ENCODE measurements at regions not wholly inside any gene's neighbourhood (a gene's known extent, or its start where the extent isn't known, plus 50 kb on each side); places are given as distances from the start of the nearest gene placed in this dataset.
"Not testable (repeated sequence)": the region's sequence is repeated elsewhere in the genome, so short reads cannot be mapped to it uniquely, and the experiment has no call there.

DNA sequence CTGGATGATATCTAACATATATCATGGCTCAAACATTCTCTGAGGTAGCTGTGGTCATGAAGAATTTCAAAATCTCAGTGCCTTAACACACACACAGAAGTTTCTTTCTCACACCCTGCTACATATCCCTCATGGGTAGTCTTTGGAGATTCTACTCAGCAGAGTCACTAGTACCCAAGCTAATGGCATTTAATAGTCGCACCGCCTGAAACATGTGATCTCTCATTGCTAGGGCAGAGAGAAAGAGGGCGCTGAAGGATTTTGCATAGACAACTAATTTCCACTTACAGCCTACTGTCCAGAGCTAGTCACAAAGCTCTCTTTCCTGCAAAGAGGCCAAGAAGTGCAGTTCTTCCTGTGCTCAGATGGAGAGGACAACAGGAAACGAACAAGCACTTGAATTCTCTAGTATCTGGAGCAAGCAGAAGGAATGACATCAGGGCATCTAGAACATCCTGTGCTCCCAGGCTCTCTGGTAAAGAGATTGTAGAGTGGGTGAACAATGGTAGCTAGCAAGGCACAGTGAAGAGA, 183.4 kb upstream of the PTBP2 start:
- peak; percentile 96 for ATAC-seq
- intact Hi-C loops (cut with DNase I) = loop anchor here (10.0 kb wide), 1 partner anchor 187 kb away; the partner anchor contains the start of gene PTBP2
- no peak for DNase-seq (ENCODE audit: missing footprints)

DNA sequence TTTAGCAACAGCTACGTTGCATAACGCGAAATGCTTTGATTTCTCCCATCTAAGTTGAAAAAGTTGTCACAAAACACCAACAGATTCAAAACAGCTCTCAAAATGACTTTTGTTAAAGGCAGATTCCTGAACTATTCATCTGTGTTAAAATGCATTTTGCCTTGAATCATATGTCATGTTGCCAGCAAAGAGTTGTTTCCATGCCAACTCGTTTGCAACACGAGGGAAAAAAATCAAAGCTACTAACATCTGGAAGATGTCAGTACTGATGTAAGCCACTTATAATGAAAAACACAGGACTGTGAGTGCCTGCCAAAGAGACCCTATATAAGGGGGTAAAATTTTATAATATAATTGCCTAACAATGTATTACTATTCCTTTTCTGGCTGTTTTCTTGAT, 182.7 kb upstream of the PTBP2 start:
- intact Hi-C loops (cut with DNase I) = loop anchor here (10.0 kb wide), 1 partner anchor 186 kb away; the partner anchor contains the start of gene PTBP2
- ATAC-seq (peak; percentile 74), DNase-seq (ENCODE audit: missing footprints) (no peak)

DNA sequence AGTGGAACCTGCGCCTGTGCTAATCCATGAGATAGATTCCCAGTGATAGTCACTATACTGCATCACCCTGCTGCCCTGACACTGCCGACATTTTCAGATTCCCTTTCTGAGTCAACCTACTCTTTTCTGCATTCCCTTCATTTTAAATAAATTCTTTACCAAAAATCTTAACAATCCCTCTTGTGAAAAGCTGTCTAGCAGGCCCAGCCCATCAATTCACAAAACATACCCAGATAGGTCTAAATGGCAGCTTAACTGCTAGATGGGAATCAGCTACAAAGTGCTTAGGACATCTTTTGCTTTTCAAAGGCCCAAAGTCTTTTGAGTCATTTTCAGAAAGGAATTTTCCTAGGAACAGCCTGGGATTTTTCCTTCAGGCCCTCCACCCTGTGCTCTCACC, 180.1 kb upstream of the PTBP2 start:
- ATAC-seq = no peak
- intact Hi-C loops (cut with DNase I) = no loop called here
- DNase-seq (ENCODE audit: missing footprints) = no peak

DNA sequence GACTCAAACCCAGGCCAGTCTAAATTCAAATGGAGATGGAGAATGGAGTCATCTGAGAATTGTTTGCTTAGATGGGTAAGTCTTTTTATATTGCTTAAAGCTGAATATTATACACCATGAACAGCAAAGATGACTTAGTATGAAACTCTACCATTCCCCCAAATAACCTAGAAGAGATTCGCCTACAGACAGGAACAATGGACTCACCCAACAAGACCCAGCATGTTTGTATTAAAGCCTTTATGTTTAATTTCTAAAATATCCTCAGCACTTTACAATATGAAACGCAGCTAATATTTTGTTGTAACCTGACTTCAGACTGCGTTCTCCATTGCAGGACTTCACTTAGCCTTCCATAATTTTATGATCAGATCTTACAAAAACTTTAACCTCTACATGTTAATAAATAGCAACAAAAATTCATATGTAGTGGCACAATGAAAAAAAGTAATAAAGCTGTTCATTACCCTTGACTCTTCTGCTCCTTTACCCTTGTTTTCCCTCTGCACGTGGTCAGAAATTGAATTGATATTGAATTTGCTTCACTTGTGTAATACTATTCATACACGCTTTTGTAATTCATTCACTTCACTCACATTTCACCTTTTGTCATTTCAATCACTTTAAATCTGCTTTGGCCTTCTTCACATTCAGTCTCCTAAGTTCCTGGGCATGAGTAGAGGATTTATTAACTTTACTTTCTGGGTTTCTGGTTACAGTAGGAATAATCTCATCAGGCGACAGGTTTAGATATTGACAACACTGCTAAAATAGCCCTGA, 177.3 kb upstream of the PTBP2 start:
- intact Hi-C loops (cut with DNase I) = no loop called here
- ATAC-seq = no peak
- no peak for DNase-seq (ENCODE audit: missing footprints)

DNA sequence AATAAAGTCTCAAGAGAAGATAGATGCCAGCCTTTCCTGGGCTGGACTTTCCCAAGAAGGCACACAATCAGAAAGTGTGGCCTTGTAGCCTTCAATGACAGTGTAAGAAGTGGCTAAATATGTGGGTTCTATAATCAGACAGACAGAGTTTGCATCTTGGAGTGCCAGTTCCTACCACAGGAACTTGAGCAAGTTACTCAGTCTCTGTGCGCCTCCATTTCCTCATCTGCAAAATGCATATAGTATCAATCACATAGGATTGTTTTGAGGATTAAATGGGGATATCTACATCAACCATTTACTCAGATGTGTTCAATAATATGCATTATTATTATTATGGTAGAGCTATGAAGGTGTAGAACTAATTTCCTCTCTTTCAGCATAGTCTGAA, 176.8 kb upstream of the PTBP2 start:
- intact Hi-C loops (cut with DNase I) = no loop called here
- DNase-seq (ENCODE audit: missing footprints) (no peak), ATAC-seq (no peak)

DNA sequence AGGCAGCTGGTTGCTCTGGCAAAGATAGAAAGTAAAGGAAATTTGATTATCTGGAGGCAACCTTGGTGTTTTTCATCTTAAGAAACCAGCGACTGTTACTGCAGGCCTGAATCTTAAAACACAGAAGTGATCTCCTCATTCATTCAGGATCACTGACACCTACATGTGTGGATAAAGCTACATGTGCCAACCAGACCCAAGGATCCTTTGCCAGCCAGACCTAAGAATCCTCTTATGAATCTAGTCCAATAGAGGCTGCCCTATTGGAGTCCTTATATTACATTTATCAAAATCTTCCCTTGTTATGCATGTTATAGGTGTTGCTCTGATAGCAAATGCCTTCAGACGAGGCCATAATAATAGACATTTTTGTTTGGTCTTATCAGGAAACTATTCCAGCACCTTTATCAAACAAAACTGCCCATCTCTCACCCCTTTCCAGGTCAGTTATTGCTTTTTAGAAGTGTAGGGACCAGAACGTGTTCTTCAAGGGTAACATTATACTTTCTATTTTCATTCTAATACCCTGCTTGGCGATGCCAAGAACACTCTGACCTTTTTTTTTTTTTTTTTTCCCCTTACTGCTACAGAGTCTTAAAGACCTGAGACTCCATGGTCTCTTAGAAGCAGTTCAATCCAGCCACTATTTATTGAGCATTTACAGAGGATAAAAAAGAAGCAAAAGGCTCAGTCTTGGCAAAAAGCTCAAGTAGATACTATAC, 175.5 kb upstream of the PTBP2 start:
- no peak for DNase-seq (ENCODE audit: missing footprints)
- intact Hi-C loops (cut with DNase I) = no loop called here
- ATAC-seq = no peak

DNA sequence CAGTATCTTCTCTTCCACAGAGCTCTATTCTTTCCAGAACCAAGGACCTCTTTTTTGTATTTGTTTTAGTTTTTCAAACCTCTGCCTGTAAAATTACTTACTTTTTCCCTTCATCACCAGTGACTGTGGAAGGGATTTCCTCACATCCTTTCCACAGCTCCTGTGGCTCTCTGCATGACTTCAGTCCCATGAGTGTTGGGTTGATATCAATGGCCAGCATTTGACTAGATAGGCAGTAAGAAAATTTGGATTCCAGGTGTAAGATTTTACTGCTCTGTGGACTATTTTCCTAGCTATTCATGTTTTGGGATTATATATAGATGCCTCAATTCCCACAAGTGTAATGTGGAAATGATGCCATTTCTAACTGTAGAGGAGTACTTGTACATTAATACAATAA, 171.5 kb upstream of the PTBP2 start:
- intact Hi-C loops (cut with DNase I) = no loop called here
- DNase-seq (ENCODE audit: missing footprints) (no peak), ATAC-seq (peak; percentile 68)

DNA sequence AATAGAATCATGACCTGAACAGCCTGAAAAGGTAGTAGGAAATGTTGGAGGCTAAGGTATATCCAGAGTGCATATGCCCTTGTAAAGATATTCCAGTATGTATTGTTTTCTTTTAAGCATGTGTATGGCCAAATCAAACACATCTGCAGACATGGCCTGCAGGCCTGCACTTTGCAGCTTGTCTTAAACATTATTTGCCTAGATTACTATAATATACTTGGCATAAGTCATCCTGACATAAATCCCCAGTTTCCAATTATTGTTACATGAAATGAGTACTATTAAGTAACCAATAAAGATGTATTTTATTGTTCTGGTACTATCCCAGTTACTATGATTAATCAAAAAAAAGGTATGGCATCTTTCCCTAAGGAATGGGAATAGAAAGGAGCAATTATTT, 169.1 kb upstream of the PTBP2 start:
- DNase-seq (ENCODE audit: missing footprints) (no peak), ATAC-seq (no peak)
- intact Hi-C loops (cut with DNase I) = no loop called here

DNA sequence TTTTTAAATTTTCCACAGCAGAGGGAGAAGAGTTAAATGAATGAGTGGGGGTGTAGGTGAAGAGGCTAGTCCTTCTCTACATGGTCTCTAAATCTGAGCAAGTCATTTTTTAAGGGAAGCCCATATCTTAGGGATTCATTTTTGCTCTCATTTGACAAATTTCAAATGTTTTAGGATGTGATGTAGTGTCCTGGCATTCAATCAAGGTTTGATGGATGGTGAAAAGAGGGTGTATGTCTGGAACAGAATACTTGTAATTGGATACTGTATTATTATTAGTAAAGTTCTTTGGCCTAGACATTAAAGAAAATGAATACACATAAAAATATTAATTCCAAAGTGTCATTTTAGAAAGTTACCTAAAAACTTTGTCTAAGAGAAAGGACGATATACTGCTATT, 167.8 kb upstream of the PTBP2 start:
- DNase-seq (ENCODE audit: missing footprints) (no peak), ATAC-seq (no peak)
- intact Hi-C loops (cut with DNase I) = no loop called here

DNA sequence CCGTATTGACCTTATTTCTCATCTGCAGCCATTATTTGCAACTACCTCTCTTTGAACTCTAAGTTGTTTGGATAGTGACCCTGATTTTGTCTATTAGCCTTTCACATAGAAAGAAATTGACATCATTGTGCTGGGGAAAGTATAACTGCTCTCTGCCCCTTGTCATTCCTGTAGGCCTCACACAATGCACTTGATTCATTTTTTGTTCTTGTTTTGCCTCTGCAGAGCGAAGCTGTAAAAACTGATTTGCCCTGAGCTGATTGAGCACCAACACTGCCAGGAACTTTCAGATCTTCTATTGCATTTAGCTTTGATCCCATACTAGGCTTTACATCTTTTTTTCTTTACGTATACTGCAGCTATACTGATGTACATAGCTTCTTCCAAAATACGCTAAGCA, 167.2 kb upstream of the PTBP2 start:
- intact Hi-C loops (cut with DNase I) = no loop called here
- no peak for ATAC-seq
- no peak for DNase-seq (ENCODE audit: missing footprints)

DNA sequence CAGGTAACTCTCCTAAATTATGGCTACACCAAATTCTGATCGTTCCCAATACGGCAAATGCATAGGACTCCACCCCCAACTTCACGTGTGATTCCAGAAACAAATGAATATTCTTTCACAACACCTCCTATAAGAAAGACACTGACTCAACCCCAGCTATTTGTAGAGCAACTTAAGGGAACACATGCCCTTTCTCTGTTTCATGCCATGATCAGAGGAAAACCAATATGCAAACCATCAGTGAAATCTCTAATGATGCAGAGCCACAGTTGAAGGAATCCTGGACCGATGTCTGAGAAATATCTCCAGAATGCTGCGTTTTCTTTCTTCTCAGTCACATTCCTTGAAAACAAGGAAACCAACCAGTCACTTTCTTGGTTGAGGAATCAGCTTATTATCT, 164.2 kb upstream of the PTBP2 start:
- DNase-seq (ENCODE audit: missing footprints) = no peak
- ATAC-seq = no peak
- intact Hi-C loops (cut with DNase I) = no loop called here

DNA sequence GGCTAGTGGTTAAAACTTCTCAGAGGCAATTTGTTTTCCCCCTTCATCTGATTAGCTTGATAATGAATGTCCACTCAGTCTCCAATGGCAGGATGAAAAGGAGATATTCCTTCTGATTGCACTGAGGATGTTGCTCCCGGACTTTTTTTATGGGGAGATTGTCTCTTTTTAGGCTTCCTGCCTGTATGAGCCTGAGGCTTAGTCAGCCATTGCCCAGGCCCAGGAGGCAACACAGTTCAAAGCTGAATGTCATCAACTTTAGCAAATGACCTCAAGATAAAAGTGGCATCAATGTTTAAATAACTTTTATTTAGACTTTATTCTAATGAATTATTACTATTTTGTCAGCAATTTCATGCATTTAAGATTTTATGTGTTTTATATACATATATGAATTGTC, 162.9 kb upstream of the PTBP2 start:
- ATAC-seq (no peak), DNase-seq (ENCODE audit: missing footprints) (no peak)
- intact Hi-C loops (cut with DNase I) = no loop called here

DNA sequence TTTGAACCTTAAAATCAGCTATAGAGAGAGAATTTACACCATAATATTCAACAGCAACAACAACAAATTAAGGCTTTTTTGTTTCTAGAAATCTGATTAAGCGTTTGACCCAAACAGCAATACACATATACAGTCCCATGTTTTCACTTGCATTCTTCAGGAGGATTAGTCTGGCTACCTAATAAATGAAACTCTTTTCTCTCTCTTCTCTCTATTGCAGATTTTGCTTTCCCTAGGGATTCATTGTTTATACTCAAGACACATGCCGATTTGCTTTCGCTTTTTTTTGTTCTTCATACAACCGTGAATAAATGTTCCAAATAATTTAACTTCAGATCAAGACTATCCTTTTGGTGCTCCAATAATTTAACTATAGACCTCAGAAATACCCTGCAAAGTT, 162.4 kb upstream of the PTBP2 start:
- intact Hi-C loops (cut with DNase I) = no loop called here
- no peak for ATAC-seq
- no peak for DNase-seq (ENCODE audit: missing footprints)

DNA sequence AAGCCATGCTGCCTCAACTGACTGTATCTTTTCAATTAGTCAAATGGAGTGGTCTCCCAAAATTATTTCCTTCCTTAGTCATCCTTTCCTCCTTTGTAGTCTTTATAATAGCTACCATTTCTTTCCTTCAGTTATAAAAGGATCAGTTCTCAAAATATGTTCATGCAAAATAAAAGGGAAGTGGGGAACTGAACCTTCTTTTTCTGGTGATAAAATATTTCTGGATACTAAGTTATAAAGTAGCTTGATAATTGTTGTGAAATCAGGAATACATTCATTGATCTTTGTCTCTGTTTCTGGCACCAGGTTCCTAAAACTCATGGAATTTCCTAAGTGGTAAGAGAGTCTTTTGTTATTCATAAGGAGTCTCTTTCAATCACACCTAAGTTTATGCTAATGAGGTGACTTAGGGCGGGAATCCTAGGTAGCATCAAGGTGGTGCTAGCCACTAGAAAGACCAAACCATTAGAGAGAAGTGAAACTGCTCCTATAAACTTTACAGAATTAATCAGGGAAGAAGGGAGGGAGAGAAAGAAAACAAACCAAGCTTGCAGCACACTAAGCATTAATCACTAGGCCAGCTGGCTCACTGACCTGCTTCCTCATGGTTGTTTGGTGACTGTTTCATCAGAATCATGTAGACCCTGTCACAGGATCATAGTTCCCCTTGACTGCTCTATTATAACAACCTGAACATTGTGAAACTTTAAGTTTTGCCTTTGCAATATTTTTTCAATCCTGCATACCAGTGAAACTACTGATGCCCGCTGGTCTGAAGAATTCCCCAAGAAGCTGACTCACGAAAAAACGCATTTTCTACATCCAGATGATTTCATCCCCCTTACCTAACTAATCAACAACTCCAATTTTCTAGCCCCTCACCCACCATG, 161.6 kb upstream of the PTBP2 start:
- intact Hi-C loops (cut with DNase I) = no loop called here
- ATAC-seq (peak; percentile 85), DNase-seq (ENCODE audit: missing footprints) (peak; percentile 63)

DNA sequence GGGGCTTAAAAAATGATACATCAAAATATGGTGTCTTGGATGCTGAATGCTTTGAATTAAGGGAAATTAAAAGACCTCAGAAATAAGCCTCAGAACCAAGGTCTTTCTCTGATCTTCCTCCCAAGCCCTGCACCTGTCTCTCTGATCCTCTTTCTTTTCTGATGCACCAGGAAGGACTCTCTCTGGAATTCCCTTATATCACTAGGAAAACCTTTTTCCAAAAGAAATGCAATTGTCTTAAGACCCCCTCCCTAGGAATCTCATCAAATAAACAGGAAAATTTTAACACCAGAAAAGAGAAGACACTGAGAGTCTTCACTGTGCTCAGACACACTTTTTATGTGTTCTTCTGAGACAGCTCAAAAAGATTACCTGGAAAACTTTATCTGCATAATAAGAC, 159.5 kb upstream of the PTBP2 start:
- intact Hi-C loops (cut with DNase I) = no loop called here
- no peak for ATAC-seq
- DNase-seq (ENCODE audit: missing footprints) = no peak

DNA sequence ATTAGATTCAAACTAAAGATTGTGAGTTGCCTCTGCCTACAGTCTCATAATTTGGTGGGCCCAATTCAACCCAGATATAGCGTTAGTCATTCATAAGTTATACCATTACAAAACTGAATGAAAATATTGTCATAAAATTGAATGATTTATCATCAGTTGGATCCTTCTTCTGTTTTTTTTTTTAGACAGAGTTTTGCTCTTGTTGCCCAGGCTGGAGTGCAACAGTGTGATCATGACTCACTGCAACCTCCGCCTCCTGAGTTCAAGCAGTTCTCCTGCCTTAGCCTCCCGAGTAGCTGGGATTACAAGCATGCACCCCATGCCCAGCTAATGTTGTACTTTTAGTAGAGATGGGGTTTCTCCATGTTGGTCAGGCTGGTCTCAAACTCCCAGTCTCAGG, 157.2 kb upstream of the PTBP2 start:
- intact Hi-C loops (cut with DNase I); ATAC-seq; DNase-seq (ENCODE audit: missing footprints): not testable (repeated sequence)

DNA sequence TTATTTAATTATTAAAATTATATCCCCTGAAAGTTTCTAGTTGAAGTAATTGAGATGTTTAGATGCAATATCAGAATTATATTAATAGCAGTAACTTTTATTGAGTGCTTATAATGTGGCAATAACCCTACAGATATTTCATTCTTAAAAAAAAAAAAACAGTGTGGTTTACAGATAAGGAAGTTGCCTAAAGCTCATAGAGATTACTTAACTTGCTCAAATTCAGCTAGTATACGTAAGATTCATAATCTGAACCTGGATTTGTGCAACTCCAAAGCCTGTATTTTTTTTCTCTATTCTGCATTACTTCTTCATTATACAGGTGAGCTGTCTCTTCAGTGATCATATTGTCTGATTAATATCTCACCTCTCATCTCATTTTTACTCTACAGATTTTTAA, 156.0 kb upstream of the PTBP2 start:
- DNase-seq (ENCODE audit: missing footprints) (no peak), ATAC-seq (no peak)
- intact Hi-C loops (cut with DNase I) = no loop called here

DNA sequence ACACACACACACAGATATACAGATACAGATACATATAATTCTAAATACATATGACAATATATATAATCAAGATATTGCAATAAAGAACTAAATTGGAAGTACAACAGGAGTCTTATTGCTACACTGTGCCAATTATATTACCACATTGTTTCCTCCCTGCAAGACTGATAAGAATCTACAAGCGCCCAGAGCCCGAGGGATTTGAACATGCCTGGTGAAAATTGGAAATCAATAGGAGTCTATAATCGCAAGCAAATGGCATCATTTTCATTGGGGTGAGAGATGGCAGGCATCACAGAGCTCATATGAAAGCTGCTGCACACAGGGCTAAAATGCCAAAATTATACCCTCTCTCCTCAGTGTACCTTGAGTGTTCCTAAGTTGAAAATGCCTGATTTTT, 152.9 kb upstream of the PTBP2 start:
- no peak for ATAC-seq
- no peak for DNase-seq (ENCODE audit: missing footprints)
- intact Hi-C loops (cut with DNase I) = no loop called here

DNA sequence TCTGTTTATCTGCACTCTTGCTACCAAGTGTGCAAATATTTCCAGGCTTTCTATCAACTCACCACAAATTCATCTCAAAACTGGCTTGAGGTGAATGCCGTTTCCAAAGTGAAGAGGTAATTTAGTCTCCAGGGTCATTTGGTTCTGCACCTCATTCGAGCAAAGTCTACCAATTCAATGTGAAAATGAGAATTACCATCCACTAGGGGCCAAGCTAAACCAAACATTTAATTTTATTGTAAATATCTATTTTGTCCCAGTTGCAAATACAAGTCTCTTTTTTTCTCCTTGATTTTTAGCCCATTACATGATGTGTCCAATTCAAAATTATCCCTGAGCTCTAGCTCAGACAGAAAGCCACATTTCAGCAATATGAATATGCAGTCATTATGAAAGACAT, 152.3 kb upstream of the PTBP2 start:
- intact Hi-C loops (cut with DNase I) = no loop called here
- DNase-seq (ENCODE audit: missing footprints) (no peak), ATAC-seq (no peak)

All from Right ventricle myocardium inferior (tissue), 1 donor.